ENCODE measurements at regions not wholly inside any gene's neighbourhood (a gene's known extent, or its start where the extent isn't known, plus 50 kb on each side); places are given as distances from the start of the nearest gene placed in this dataset.

- Histone ChIP-seq H3K4me3 (ENCODE audit: low read length) (no peak overlapping the region), H3K79me2 (ENCODE audit: low read length) (no peaks in the 10 kb centered on the region), H3K9me3 (ENCODE audit: low read length) (no peaks in the 10 kb centered on the region), H3K36me3 (ENCODE audit: low read depth, low read length) (no peaks in the 10 kb centered on the region), H3K9me2 (replicated peaks; ENCODE audit: low read length) (no peaks in the 10 kb centered on the region), H3K9ac (ENCODE audit: low read length) (no peak overlapping the region), H3F3A (ENCODE audit: low read length, unreplicated experiment) (no peaks in the 10 kb centered on the region), H4K20me1 (ENCODE audit: low read length) (no peaks in the 10 kb centered on the region), H3K4me1 (ENCODE audit: insufficient read depth, low read length) (no peaks in the 10 kb centered on the region), H3K27ac (ENCODE audit: low read length) (no peak overlapping the region), H3K27me3 (ENCODE audit: low read length) (no peaks in the 10 kb centered on the region), H2AFZ (ENCODE audit: low read length) (no peak overlapping the region), H3K4me2 (ENCODE audit: low read length) (no peak overlapping the region)
- DNase-seq (no peak), ATAC-seq (no peak)
- ChIA-PET POLR2A (ENCODE audit: unreplicated experiment) (no interaction called here), CTCF (no interaction called here)
- no TSS peak for BruUV-seq (replicated peaks)
- intact Hi-C loops (cut with micrococcal nuclease): no loop called here
- TF ChIP-seq EZH2 (IDR thresholded peaks at IDR 0.05; ENCODE audit: low read length, unreplicated experiment) (no peak), CTCF (conservative IDR thresholded peaks at IDR 0.05; ENCODE audit: low read depth, low read length) (no peak), EZH2phosphoT487 (IDR thresholded peaks at IDR 0.05; ENCODE audit: borderline replicate concordance, low read length) (no peak)
These were observed 1721.0 kb upstream of the PIK3C3 start for GRCh38 chr18:40233931-40234616.

GRCh38 chr18:40222776-40223175 is 1732.3 kb upstream of the PIK3C3 start:
- Histone ChIP-seq H4K20me1 (ENCODE audit: low read length) (no peaks in the 10 kb centered on the region), H3K79me2 (ENCODE audit: low read length) (no peaks in the 10 kb centered on the region), H2AFZ (ENCODE audit: low read length) (no peak overlapping the region), H3K4me1 (ENCODE audit: insufficient read depth, low read length) (no peaks in the 10 kb centered on the region), H3K9me2 (replicated peaks; ENCODE audit: low read length) (no peaks in the 10 kb centered on the region), H3K4me3 (ENCODE audit: low read length) (no peak overlapping the region), H3K4me2 (ENCODE audit: low read length) (no peak overlapping the region), H3K36me3 (ENCODE audit: low read depth, low read length) (no peaks in the 10 kb centered on the region), H3K27ac (ENCODE audit: low read length) (no peak overlapping the region), H3K27me3 (ENCODE audit: low read length) (no peaks in the 10 kb centered on the region), H3F3A (ENCODE audit: low read length, unreplicated experiment) (no peaks in the 10 kb centered on the region), H3K9ac (ENCODE audit: low read length) (no peak overlapping the region), H3K9me3 (ENCODE audit: low read length) (no peaks in the 10 kb centered on the region)
- DNase-seq: no peak
- no peak for ATAC-seq
- CTCF ChIA-PET: no interaction called here
- no peak for TF ChIP-seq EZH2phosphoT487 (IDR thresholded peaks at IDR 0.05; ENCODE audit: borderline replicate concordance, low read length)
- no peak for TF ChIP-seq EZH2 (IDR thresholded peaks at IDR 0.05; ENCODE audit: low read length, unreplicated experiment)
- no peak for TF ChIP-seq CTCF (conservative IDR thresholded peaks at IDR 0.05; ENCODE audit: low read depth, low read length)
- BruUV-seq (replicated peaks): no TSS peak
- intact Hi-C loops (cut with micrococcal nuclease): no loop called here
- POLR2A ChIA-PET (ENCODE audit: unreplicated experiment): no interaction called here

- no peak overlapping the region for H3K4me3 ChIP-seq (ENCODE audit: low read length)
- DNase-seq (no peak), ATAC-seq (no peak)
- ChIA-PET POLR2A (ENCODE audit: unreplicated experiment) (no interaction called here), CTCF (no interaction called here)
- intact Hi-C loops (cut with micrococcal nuclease): no loop called here
- no peak overlapping the region for H3K27ac ChIP-seq (ENCODE audit: low read length)
- H3K36me3 ChIP-seq (ENCODE audit: low read depth, low read length): no peaks in the 10 kb centered on the region
- H2AFZ ChIP-seq (ENCODE audit: low read length): no peak overlapping the region
- H3K27me3 ChIP-seq (ENCODE audit: low read length): no peaks in the 10 kb centered on the region
- H3K9me2 ChIP-seq (replicated peaks; ENCODE audit: low read length): no peaks in the 10 kb centered on the region
- TF ChIP-seq EZH2 (IDR thresholded peaks at IDR 0.05; ENCODE audit: low read length, unreplicated experiment): no peak
- no peak for TF ChIP-seq EZH2phosphoT487 (IDR thresholded peaks at IDR 0.05; ENCODE audit: borderline replicate concordance, low read length)
- BruUV-seq (replicated peaks): no TSS peak
- no peaks in the 10 kb centered on the region for H4K20me1 ChIP-seq (ENCODE audit: low read length)
- no peak overlapping the region for H3K9ac ChIP-seq (ENCODE audit: low read length)
- H3K9me3 ChIP-seq (ENCODE audit: low read length): no peaks in the 10 kb centered on the region
- no peaks in the 10 kb centered on the region for H3F3A ChIP-seq (ENCODE audit: low read length, unreplicated experiment)
- H3K79me2 ChIP-seq (ENCODE audit: low read length): no peaks in the 10 kb centered on the region
- H3K4me2 ChIP-seq (ENCODE audit: low read length): no peak overlapping the region
- no peaks in the 10 kb centered on the region for H3K4me1 ChIP-seq (ENCODE audit: insufficient read depth, low read length)
These were observed 1738.2 kb upstream of the PIK3C3 start for GRCh38 chr18:40216856-40217255.
